ENCODE measurements at regions not wholly inside any gene's neighbourhood (a gene's known extent, or its start where the extent isn't known, plus 50 kb on each side); places are given as distances from the start of the nearest gene placed in this dataset.

- H2BK5ac ChIP-seq (ENCODE audit: low read depth, low read length, poor library complexity), result no peak overlapping the region
- H4K91ac ChIP-seq (ENCODE audit: low read depth, low read length), result peak overlapping the region; percentile 46
- no peak overlapping the region for H4K12ac ChIP-seq (ENCODE audit: low read depth, low read length)
- H4K8ac ChIP-seq (ENCODE audit: low read depth, low read length), result no peak overlapping the region
- no peak overlapping the region for H3K4ac ChIP-seq (ENCODE audit: low read depth, low read length)
- H3K27ac ChIP-seq (ENCODE audit: low read depth, low read length), result no peak overlapping the region
- no peak overlapping the region for H3K14ac ChIP-seq (ENCODE audit: low read length)
- no peak overlapping the region for H3K18ac ChIP-seq (ENCODE audit: low read length)
- H3K79me1 ChIP-seq (ENCODE audit: low read length), result peaks cover 8% of the 10 kb centered on the region
- no peak overlapping the region for H2BK120ac ChIP-seq (ENCODE audit: insufficient read depth, low read length, poor library complexity)
- H3K9me3 ChIP-seq (ENCODE audit: insufficient read depth, low read depth, low read length), result no peaks in the 10 kb centered on the region
- no peak for DNase-seq
- no peaks in the 10 kb centered on the region for H3K79me2 ChIP-seq (ENCODE audit: control insufficient read depth, insufficient read depth, low read length, poor library complexity)
- H3K4me1 ChIP-seq (ENCODE audit: control insufficient read depth in 1 of 2, insufficient read depth in 2 of 2, low read length in 2 of 2), result peaks cover 24 to 26% of the 10 kb centered on the region in 2 experiments
- no CpG with 5 or more reads among the region's 10 CpGs for WGBS (ENCODE audit: extremely low coverage, insufficient coverage, insufficient read length)
- H2AK5ac ChIP-seq (ENCODE audit: low read length), result no peak overlapping the region
- H3K23ac ChIP-seq (ENCODE audit: low read length), result no peak overlapping the region
- no peak overlapping the region for H3K4me2 ChIP-seq (ENCODE audit: low read length)
- no peaks in the 10 kb centered on the region for H3K36me3 ChIP-seq (ENCODE audit: control insufficient read depth in 1 of 2, insufficient read depth in 2 of 2, low read length in 2 of 2)
- no peaks in the 10 kb centered on the region for H3K27me3 ChIP-seq (ENCODE audit: insufficient read depth, low read length)
- peak overlapping the region; percentile 87 for H2BK12ac ChIP-seq (ENCODE audit: low read length)
- H2AFZ ChIP-seq (ENCODE audit: insufficient read depth, low read length, poor library complexity), result no peak overlapping the region
- H3K4me3 ChIP-seq (ENCODE audit: low read depth, low read length), result no peak overlapping the region
- H3K9ac ChIP-seq (ENCODE audit: low read length), result no peak overlapping the region
These were observed 113.4 kb upstream of the PKDCC start for GRCh38 chr2:41934329-41934958.

- Histone ChIP-seq H3K4ac (ENCODE audit: low read depth, low read length) (no peak overlapping the region), H4K91ac (ENCODE audit: low read depth, low read length) (peak overlapping the region; percentile 46), H3K14ac (ENCODE audit: low read length) (no peak overlapping the region), H3K23ac (ENCODE audit: low read length) (no peak overlapping the region), H2BK5ac (ENCODE audit: low read depth, low read length, poor library complexity) (no peak overlapping the region), H3K4me2 (ENCODE audit: low read length) (no peak overlapping the region), H3K9ac (ENCODE audit: low read length) (no peak overlapping the region), H4K12ac (ENCODE audit: low read depth, low read length) (no peak overlapping the region), H3K4me1 (ENCODE audit: control insufficient read depth in 1 of 2, insufficient read depth in 2 of 2, low read length in 2 of 2) (peaks cover 24 to 26% of the 10 kb centered on the region in 2 experiments), H4K8ac (ENCODE audit: low read depth, low read length) (no peak overlapping the region), H3K9me3 (ENCODE audit: insufficient read depth, low read depth, low read length) (no peaks in the 10 kb centered on the region), H3K27me3 (ENCODE audit: insufficient read depth, low read length) (no peaks in the 10 kb centered on the region), H3K27ac (ENCODE audit: low read depth, low read length) (no peak overlapping the region), H2BK120ac (ENCODE audit: insufficient read depth, low read length, poor library complexity) (no peak overlapping the region), H2BK12ac (ENCODE audit: low read length) (no peak overlapping the region), H3K4me3 (ENCODE audit: low read depth, low read length) (no peak overlapping the region), H3K36me3 (ENCODE audit: control insufficient read depth in 1 of 2, insufficient read depth in 2 of 2, low read length in 2 of 2) (no peaks in the 10 kb centered on the region), H3K18ac (ENCODE audit: low read length) (no peak overlapping the region), H3K79me2 (ENCODE audit: control insufficient read depth, insufficient read depth, low read length, poor library complexity) (no peaks in the 10 kb centered on the region), H2AFZ (ENCODE audit: insufficient read depth, low read length, poor library complexity) (no peak overlapping the region), H2AK5ac (ENCODE audit: low read length) (no peak overlapping the region), H3K79me1 (ENCODE audit: low read length) (peaks cover 8% of the 10 kb centered on the region)
- DNase-seq, result no peak
- no CpG with 5 or more reads among the region's 2 CpGs for WGBS (ENCODE audit: extremely low coverage, insufficient coverage, insufficient read length)
These were observed 112.8 kb upstream of the PKDCC start for GRCh38 chr2:41935002-41935401.

- no peak for DNase-seq
- Histone ChIP-seq H3K9me3 (ENCODE audit: insufficient read depth, low read depth, low read length) (no peaks in the 10 kb centered on the region), H3K79me1 (ENCODE audit: low read length) (peaks cover 9% of the 10 kb centered on the region), H3K79me2 (ENCODE audit: control insufficient read depth, insufficient read depth, low read length, poor library complexity) (no peaks in the 10 kb centered on the region), H2AK5ac (ENCODE audit: low read length) (no peak overlapping the region), H3K4ac (ENCODE audit: low read depth, low read length) (no peak overlapping the region), H2AFZ (ENCODE audit: insufficient read depth, low read length, poor library complexity) (no peak overlapping the region), H4K91ac (ENCODE audit: low read depth, low read length) (no peak overlapping the region), H4K12ac (ENCODE audit: low read depth, low read length) (no peak overlapping the region), H3K36me3 (ENCODE audit: control insufficient read depth in 1 of 2, insufficient read depth in 2 of 2, low read length in 2 of 2) (no peaks in the 10 kb centered on the region), H3K9ac (ENCODE audit: low read length) (no peak overlapping the region), H3K4me2 (ENCODE audit: low read length) (no peak overlapping the region), H3K27me3 (ENCODE audit: insufficient read depth, low read length) (no peaks in the 10 kb centered on the region), H3K4me1 (ENCODE audit: control insufficient read depth in 1 of 2, insufficient read depth in 2 of 2, low read length in 2 of 2) (peaks cover 24 to 26% of the 10 kb centered on the region in 2 experiments), H2BK120ac (ENCODE audit: insufficient read depth, low read length, poor library complexity) (no peak overlapping the region), H3K4me3 (ENCODE audit: low read depth, low read length) (no peak overlapping the region), H3K23ac (ENCODE audit: low read length) (no peak overlapping the region), H3K27ac (ENCODE audit: low read depth, low read length) (no peak overlapping the region), H3K14ac (ENCODE audit: low read length) (no peak overlapping the region), H2BK5ac (ENCODE audit: low read depth, low read length, poor library complexity) (no peak overlapping the region), H3K18ac (ENCODE audit: low read length) (no peak overlapping the region), H2BK12ac (ENCODE audit: low read length) (no peak overlapping the region), H4K8ac (ENCODE audit: low read depth, low read length) (no peak overlapping the region)
- no CpG with 5 or more reads among the region's 2 CpGs for WGBS (ENCODE audit: extremely low coverage, insufficient coverage, insufficient read length)
These were observed 112.0 kb upstream of the PKDCC start for GRCh38 chr2:41935825-41936224.

GRCh38 chr2:41936771-41937463 lies 110.9 kb upstream of the PKDCC start:
- Histone ChIP-seq H4K91ac (ENCODE audit: low read depth, low read length) (peak overlapping the region; percentile 11), H2BK5ac (ENCODE audit: low read depth, low read length, poor library complexity) (no peak overlapping the region), H4K8ac (ENCODE audit: low read depth, low read length) (no peak overlapping the region), H3K18ac (ENCODE audit: low read length) (no peak overlapping the region), H2AK5ac (ENCODE audit: low read length) (no peak overlapping the region), H3K4ac (ENCODE audit: low read depth, low read length) (no peak overlapping the region), H3K4me1 (ENCODE audit: control insufficient read depth in 1 of 2, insufficient read depth in 2 of 2, low read length in 2 of 2) (peaks cover 24 to 26% of the 10 kb centered on the region in 2 experiments), H3K9ac (ENCODE audit: low read length) (no peak overlapping the region), H3K4me3 (ENCODE audit: low read depth, low read length) (no peak overlapping the region), H2BK12ac (ENCODE audit: low read length) (peak overlapping the region; percentile 26), H2BK120ac (ENCODE audit: insufficient read depth, low read length, poor library complexity) (no peak overlapping the region), H3K79me1 (ENCODE audit: low read length) (peaks cover 8% of the 10 kb centered on the region), H3K9me3 (ENCODE audit: insufficient read depth, low read depth, low read length) (no peaks in the 10 kb centered on the region), H3K36me3 (ENCODE audit: control insufficient read depth in 1 of 2, insufficient read depth in 2 of 2, low read length in 2 of 2) (no peaks in the 10 kb centered on the region), H3K79me2 (ENCODE audit: control insufficient read depth, insufficient read depth, low read length, poor library complexity) (no peaks in the 10 kb centered on the region), H3K27me3 (ENCODE audit: insufficient read depth, low read length) (no peaks in the 10 kb centered on the region), H4K12ac (ENCODE audit: low read depth, low read length) (no peak overlapping the region), H3K14ac (ENCODE audit: low read length) (no peak overlapping the region), H2AFZ (ENCODE audit: insufficient read depth, low read length, poor library complexity) (no peak overlapping the region), H3K27ac (ENCODE audit: low read depth, low read length) (no peak overlapping the region), H3K23ac (ENCODE audit: low read length) (no peak overlapping the region), H3K4me2 (ENCODE audit: low read length) (no peak overlapping the region)
- DNase-seq, result no peak
- WGBS (ENCODE audit: extremely low coverage, insufficient coverage, insufficient read length), result no CpG with 5 or more reads among the region's 7 CpGs

Measured in trophoblast cell (in vitro differentiated cells and primary cell).